Heart right ventricle (tissue), 16 donors: ENCODE measurements at regions not wholly inside any gene's neighbourhood (a gene's known extent, or its start where the extent isn't known, plus 50 kb on each side); places are given as distances from the start of the nearest gene placed in this dataset.
A peak's percentile ranks its signal among the peaks of the same experiment; 100 is the strongest.

Experiments
- ATAC-seq, 8 donors: fragments of 200-7000 bp; cut with Tn5 transposase; one replicate each; pipeline ENCODE4 v1.9.1; 2020; ENCODE audit warnings: mild to moderate bottlenecking in 8 of 8, moderate library complexity in 8 of 8, moderate number of reproducible peaks in 1 of 8
- DNase-seq, 2 donors: peaks; one replicate each; pipeline ENCODE4 v3.0.0-alpha.2; 2020
- H3K27ac ChIP-seq, 10 donors: fragments of 200-600 bp; sonication (generic) in 2 of 10; one replicate each; pipeline versions ENCODE4 v1.5.0 to v1.8.0; 2020 to 2022; ENCODE audit warnings: mild to moderate bottlenecking in 3 of 10
- H3K27me3 ChIP-seq, 7 donors: fragments of 200-600 bp; one replicate each; pipeline ENCODE4 v1.8.0; 2021 to 2022; ENCODE audit warnings: mild to moderate bottlenecking in 2 of 7
- H3K36me3 ChIP-seq, 9 donors: fragments of 200-600 bp; sonication (generic) in 1 of 9; one replicate each; pipeline versions ENCODE4 v1.5.0 to v1.8.0; 2020 to 2022; ENCODE audit warnings: mild to moderate bottlenecking in 2 of 9
- H3K4me1 ChIP-seq, 9 donors: fragments of 200-600 bp; sonication (generic) in 1 of 9; one replicate each; pipeline versions ENCODE4 v1.5.0 to v1.8.0; 2020 to 2022; ENCODE audit warnings: mild to moderate bottlenecking in 4 of 9
- H3K4me3 ChIP-seq, 10 donors: fragments of 200-600 bp; sonication (generic) in 2 of 10; one replicate each; pipeline versions ENCODE4 v1.5.0 to v1.8.0; 2020 to 2022; ENCODE audit warnings: mild to moderate bottlenecking in 7 of 10, moderate library complexity in 2 of 10
- H3K9me3 ChIP-seq, 11 donors: fragments of 200-600 bp in 10 of 11; sonication (generic) in 2 of 11; one replicate each; pipeline versions ENCODE4 v1.5.0 to v1.8.0; 2013 to 2022; ENCODE audit warnings: mild to moderate bottlenecking in 2 of 11, control low read depth in 1 of 11, moderate library complexity in 1 of 11
- CTCF ChIP-seq, 9 donors: fragments of 200-600 bp; sonication (generic) in 2 of 9; IDR thresholded peaks; one replicate each; pipeline versions ENCODE4 v1.5.0 to v1.8.0; 2021 to 2022; ENCODE audit warnings: antibody characterized with exemption in 9 of 9, mild to moderate bottlenecking in 5 of 9, moderate library complexity in 1 of 9
- WGBS, 2 donors: extraction: QIAGEN DNeasy Blood & Tissue Kit; methylation state at CpG; one replicate each; pipeline ENCODE4 v1.1.7; 2013; ENCODE audit warnings: inconsistent platforms in 1 of 2; 5-methylcytosine and 5-hydroxymethylcytosine counted together
- intact Hi-C, 10 donors: fragments of 100-400 bp; cut with DNase I; formaldehyde crosslinking; loops; one replicate each; pipeline versions ENCODE4 v1.11.1 to v1.14.2; 2022
- donor health status: Arrhythmogenic right ventricular cardiomyopathy.
- donor health status: ischemic (EF 13 %, LVEDD 7.1; RV severe dilation, severe dysfunction).
- donor health status: healthy with polysubstance abuse.
- donor health status: DM: no; HTN: yes; CAD: no.
- donor health status: DM: no; HTN: no; CAD: no.
- donor health status: ischemic (EF 25% LVEDD 6.9; RV normal size, moderate dysfunction).
- donor health status: ischemic (EF 25% LVEDD 5.7; RV mildly dilated, moderate dysfunction).
- donor health status: healthy.
- donor health status: DM: yes; HTN: yes; CAD: no.
- donor health status: Ischemic cardiomyopathy.
- donor health status: ischemic (EF 35%, LVEDD 5.7; RV mildly dilated, moderate dysfunction).
- donor health status: nonischemic (EF 11% LVEDD 7.7; RV severe dilation, severe dysfunction).
- donor health status: DM: yes; HTN: yes; CAD: no.
- donor health status: PGD.
- donor health status: ischemic (EF 29% LVEDD 5.4; RV normal size, mild dysfunction).
- donor health status: nonischemic (EF 23%, LVEDD 6.1; RV moderate dilation, normal function).

GRCh38 chr1:4050998-4051397 is 150.9 kb upstream of the C1orf174 start:
- Histone ChIP-seq H3K27me3 (peaks cover 0 to 42% (median 18%) of the 10 kb centered on the region in 7 donors), H3K36me3 (no peaks in the 10 kb centered on the region), H3K9me3 (no peaks in the 10 kb centered on the region), H3K27ac (no peak overlapping the region), H3K4me3 (no peak overlapping the region), H3K4me1 (no peaks in the 10 kb centered on the region)
- TF ChIP-seq CTCF (IDR thresholded peaks at IDR 0.05): no peak
- ATAC-seq (no peak), DNase-seq (no peak)
- WGBS, 2 donors: 88 to 90% methylated on average over 12 of the region's 12 CpGs
- intact Hi-C loops: loop anchor here in 1 of 10 donors (5.0 kb wide), 1 partner anchor 741 kb away; no protein-coding TSS in a partner anchor

- Histone ChIP-seq H3K27me3 (peaks cover 0 to 33% (median 11%) of the 10 kb centered on the region in 7 donors), H3K27ac (no peak overlapping the region), H3K9me3 (no peaks in the 10 kb centered on the region), H3K4me1 (no peaks in the 10 kb centered on the region), H3K36me3 (no peaks in the 10 kb centered on the region), H3K4me3 (no peak overlapping the region)
- WGBS, 2 donors: 83 to 84% methylated on average over 6 of the region's 6 CpGs
- intact Hi-C loops: loop anchor here in 1 of 10 donors (5.0 kb wide), 1 partner anchor 740 kb away; no protein-coding TSS in a partner anchor
- no peak for TF ChIP-seq CTCF (IDR thresholded peaks at IDR 0.05)
- DNase-seq (no peak), ATAC-seq (no peak)
Observed at GRCh38 chr1:4052657-4053056, 152.6 kb upstream of the C1orf174 start.

GRCh38 chr1:4053160-4053748 is 153.2 kb upstream of the C1orf174 start:
- H3K36me3 ChIP-seq: no peaks in the 10 kb centered on the region
- no peak for TF ChIP-seq CTCF (IDR thresholded peaks at IDR 0.05)
- peak in 1 of 8 donors; percentile 34 for ATAC-seq
- WGBS, 2 donors: 81 to 88% methylated on average over 8 of the region's 8 CpGs
- no peaks in the 10 kb centered on the region for H3K9me3 ChIP-seq
- H3K4me1 ChIP-seq: no peaks in the 10 kb centered on the region
- H3K27me3 ChIP-seq: peaks cover 0 to 27% (median 11%) of the 10 kb centered on the region in 7 donors
- no peak overlapping the region for H3K4me3 ChIP-seq
- H3K27ac ChIP-seq: no peak overlapping the region
- no peak for DNase-seq
- intact Hi-C loops: loop anchor here in 1 of 10 donors (5.0 kb wide), 1 partner anchor 739 kb away; no protein-coding TSS in a partner anchor

GRCh38 chr1:4053774-4054173 is 153.7 kb upstream of the C1orf174 start:
- DNase-seq: no peak
- WGBS, 2 donors: 85 to 86% methylated on average over 5 of the region's 5 CpGs
- Histone ChIP-seq H3K9me3 (no peaks in the 10 kb centered on the region), H3K4me1 (no peaks in the 10 kb centered on the region), H3K27ac (no peak overlapping the region), H3K27me3 (peaks cover 0 to 22% (median 11%) of the 10 kb centered on the region in 7 donors), H3K36me3 (no peaks in the 10 kb centered on the region), H3K4me3 (no peak overlapping the region)
- intact Hi-C loops: loop anchor here in 1 of 10 donors (5.0 kb wide), 1 partner anchor 739 kb away; no protein-coding TSS in a partner anchor
- ATAC-seq: no peak
- no peak for TF ChIP-seq CTCF (IDR thresholded peaks at IDR 0.05)
